DMS53 treated with DMSO at 0.1 percent for 48 hours (cell line): ENCODE measurements at regions not wholly inside any gene's neighbourhood (a gene's known extent, or its start where the extent isn't known, plus 50 kb on each side); places are given as distances from the start of the nearest gene placed in this dataset.

Experiments used
- DNase-seq: peaks from one replicate; lab custom pipeline; 2025; ENCODE audit not compliant: unreplicated experiment; lab: John Stamatoyannopoulos, UW

DNA sequence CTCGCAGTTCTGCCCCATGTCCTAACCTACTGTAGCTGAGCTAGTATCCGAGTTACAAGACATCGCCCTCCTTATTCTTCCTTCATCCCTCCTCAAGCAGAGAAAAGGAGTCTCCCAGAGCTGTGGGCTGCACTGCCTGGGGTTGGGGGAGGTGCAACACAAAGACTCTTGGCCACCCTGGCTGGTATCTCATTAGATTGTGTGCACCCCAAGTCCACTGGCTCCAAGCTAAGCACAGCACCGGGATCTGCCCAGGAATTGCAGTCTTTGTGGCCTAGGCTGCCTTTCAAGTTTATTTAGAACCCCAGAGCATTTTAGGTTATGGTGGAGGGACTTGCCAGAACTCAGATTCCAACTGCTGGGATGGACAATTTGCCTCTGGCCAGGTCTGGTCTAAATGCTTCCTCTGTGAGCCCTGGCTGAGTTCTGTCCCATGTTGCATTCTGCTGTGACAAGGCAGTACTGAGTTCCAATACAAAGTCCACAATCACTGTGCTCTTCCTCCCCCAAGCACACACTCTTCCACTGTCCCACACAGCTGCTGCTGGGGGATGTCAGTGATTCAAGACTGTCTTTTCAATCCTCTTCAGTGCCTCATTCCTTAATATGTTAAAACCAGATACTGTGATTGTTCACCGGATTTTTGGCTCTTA, 169.6 kb upstream of the CLEC14A start:
- no peak for DNase-seq

DNA sequence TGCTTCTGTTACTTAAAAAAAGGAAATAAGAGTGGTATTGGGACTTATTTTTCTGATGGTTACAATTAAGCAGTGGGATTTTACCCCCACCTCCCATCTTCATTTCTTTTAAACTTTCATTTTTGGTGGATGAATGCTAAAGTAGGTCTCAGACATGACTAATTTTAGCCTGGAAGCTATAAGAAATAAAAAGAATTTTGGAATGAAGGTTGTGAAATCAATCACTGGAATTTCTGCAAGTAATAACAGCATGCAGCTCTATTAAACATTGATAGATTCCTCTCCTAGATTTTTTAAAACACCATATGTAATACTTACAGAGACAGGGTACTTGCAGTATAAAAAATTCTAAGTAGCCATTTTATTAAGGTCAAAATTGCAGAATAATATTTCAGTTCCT, 164.2 kb upstream of the CLEC14A start:
- no peak for DNase-seq

DNA sequence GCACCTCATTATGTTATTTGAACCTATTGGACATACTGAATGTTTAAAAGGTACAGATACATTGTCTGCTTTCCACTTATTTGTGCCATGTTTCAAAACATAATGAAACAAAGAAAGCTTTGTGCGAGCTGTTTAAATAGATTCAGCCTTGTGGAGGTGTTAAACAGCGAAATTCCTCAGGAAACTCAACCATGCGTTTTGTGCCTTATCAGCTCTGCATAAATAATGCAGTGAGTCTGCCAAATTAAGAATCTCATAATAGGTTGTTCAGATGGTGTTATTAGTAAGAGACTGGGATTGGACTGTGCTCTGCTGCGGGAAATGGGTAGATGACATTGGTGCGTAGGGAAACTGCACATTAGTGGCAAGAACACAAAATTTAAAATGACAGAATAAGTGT, 163.7 kb upstream of the CLEC14A start:
- DNase-seq = no peak

DNA sequence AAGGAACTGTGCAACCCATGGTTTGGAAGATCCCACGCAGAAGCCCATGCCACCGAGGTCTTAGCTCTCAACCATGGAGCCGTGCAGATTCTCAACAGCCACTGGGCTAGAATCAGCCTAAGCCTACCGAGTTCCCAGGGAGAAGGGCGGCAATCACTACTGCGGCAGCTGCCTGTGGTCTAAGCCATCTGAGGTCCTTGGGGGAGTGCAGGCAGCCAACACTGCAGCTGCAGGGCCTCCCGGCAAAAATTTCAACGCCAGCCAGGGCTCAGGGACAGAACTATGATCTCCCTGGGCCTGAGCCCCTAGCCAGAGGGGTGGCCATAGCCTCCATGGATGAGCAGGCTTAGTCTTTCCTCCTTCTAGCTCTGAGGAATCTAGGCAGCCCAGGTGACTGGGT, 156.8 kb upstream of the CLEC14A start:
- no peak for DNase-seq

DNA sequence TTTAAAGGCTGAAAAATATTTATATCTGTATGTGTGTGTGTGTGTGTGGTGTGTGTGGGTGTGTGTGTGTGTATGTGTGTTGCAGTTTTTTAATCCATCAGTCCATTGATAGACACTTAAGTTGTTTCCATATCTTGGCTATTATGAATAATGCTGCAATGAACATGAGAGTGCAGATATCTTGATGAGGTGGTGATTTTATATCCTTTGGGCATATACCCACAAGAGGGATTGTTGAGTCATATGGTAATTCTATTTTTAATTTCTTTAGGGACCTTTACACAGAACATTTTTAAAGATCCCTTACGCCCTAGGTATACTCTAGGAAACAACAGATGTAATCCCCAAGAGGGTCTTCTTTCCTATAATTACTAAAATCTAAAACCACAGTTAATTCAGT, 154.5 kb upstream of the CLEC14A start:
- no peak for DNase-seq

DNA sequence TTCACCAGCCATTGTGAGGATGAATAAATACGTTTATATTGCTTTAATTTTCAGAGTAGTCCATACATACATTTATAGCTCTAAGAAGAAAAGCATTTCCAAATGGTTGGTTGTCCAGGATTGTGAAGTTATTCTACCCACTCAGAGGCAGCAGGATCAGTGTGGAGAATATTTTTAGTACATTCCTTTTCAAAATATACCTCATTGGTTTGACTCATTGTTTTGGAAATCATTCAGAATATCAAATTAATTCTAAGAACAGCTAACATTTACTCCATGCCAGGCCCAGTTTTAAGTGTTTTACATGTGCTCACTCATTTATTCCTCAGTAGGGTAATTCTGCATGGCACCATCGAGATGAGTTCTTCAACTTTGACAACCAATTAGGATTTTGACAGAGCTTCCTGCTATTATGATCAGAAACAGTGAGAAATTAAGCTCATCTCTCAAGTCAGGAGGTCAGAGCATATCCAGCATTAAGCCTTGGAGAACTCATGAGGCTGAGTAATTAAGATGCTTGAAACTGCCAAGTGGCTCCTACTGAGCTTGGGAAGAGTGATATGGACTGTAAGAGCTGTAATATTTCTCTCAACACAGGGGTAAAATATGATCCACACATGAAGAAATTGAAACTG, 153.3 kb upstream of the CLEC14A start:
- no peak for DNase-seq

DNA sequence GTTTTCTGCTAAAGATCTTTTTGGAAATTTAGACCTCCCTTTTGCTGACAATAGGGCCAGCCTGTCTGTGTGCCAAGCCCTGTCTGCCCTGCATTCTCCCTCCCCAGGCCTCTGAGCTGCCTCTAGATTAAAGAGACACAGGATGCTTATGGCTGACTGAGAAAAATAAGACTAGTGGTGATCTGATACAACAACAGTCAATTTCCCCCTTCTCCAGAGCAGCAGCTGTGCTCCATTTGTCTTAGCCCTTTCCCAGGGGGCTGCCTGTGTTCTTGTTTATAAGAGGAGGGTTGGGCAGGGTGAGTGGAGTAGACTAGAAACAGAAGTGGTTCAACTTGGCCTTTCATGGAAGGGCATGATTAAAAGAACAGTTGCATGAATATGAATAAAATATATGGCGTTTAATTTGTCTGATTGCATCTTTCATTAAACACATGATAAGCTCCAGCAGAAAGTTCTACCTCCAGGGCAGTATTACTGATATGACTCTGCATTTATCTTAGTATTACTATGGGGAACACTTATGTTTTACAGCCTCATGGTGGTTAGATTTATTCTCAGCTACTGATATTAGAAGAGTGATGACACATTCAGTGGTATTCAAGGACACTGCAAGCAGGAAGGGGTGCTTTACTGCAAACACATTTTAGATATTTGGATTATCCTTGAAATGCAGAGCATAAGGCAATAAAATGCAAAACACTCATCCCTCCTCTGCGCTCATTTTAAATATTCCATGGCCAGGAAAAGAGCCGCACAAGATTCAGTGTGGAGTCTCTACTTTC, 150.2 kb upstream of the CLEC14A start:
- no peak for DNase-seq

DNA sequence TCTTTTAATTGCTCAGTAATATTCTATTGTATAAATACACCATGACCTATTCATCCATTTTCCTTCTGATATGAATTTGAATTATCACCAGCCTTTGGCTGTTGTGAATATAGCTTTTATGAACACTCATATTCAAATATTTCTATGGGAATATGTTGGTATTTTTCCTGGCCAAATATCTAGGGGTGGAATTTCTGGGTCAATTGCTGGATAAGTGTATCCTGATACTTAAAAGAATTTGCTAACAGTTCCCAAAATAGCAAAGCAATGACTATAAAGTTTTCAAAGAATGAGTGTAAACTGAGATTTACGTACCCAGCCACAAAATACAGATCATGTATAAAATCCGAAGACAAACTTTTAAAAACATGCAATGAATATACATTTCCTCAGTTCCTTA, 148.7 kb upstream of the CLEC14A start:
- no peak for DNase-seq

DNA sequence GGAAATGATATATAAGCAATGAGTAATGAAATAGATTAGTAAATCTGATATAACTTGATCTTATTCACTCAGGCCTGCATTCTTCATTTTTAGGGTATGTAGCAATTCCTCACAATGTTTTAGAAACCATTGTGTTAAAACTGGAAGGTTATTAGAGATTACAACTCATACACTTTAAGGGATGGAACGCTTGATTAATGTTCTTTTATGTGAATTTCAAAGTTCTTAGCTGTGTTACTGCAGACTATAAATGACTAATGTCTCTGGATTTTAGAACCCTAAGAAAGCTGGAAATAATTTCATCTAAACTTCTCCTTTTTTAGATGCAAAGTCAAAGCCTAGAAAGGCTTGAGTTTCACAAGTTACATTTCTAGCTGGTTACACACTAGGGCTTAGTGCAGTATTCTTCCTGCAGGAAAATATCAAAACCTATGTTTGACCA, 148.2 kb upstream of the CLEC14A start:
- DNase-seq = no peak

DNA sequence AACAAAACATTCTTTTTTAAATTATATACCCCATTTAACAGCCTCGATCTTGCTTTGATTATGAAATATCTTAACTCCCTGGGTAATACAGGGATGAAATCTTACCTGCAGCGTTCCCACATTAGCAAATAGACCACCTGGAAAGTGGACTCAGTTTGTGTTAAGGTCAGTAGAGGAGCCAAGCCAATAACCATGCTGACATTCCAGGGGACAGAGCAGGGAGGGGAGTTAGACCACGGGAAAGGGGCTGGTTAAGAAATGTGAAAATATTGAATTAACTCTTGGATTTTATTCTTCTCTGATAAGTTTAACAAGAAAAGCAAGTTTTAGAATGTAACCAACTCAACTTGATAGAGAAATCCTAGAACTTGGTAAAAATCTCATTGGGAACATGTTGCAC, 144.9 kb upstream of the CLEC14A start:
- no peak for DNase-seq

DNA sequence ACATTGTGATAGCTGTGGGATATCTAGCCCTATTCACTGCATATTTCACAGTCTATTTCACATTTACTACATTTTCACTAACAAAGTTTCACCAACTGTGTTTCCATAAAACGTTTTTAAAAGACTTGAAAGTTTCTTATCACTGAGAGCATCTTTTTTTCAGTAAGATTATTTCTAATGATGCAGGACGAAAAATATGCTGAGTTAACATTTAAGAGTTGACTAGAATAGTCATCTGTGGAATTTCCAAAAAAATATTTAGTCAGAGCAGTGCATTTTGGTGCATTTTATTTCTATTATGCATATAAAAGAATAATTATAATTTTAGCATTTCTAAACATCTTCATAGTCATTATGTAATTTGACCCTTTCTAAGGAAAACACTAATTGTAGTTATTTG, 143.8 kb upstream of the CLEC14A start:
- DNase-seq = no peak

DNA sequence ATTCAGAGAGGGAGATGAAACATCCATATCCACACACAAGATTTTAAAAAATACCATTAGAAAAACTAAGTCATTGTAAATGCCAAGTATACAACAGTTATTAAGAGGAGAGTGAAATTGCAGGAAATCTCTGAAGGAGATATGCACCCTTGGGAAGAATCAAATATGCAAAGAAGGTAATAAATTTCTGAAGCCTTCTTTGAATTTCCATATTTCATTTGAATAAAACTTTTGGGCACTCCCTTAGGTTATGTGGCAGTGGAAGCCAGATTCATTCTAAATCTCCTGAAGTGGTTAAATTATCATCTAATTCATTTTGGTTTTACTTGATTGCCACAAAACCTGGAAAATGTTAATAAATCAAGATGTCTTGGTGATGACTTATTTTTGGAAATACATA, 138.9 kb upstream of the CLEC14A start:
- DNase-seq = no peak

DNA sequence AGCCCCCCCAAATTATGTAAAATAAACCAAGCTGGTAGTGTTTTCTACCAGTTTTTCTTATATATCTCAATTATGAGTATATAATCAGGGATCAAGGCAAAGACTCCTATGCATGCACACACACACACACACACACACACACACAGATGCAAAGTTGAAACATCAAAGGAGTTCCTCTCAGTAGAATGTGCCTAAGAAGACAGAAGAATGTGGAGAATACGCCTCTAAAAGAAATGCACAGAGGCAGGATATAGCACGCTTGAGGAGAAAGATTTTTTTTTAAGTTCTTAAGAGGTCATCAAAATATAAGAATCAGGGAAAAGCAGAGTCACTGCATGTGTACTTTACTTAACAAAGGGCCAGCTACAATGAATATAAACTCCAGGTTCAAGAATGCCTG, 138.2 kb upstream of the CLEC14A start:
- DNase-seq = no peak

DNA sequence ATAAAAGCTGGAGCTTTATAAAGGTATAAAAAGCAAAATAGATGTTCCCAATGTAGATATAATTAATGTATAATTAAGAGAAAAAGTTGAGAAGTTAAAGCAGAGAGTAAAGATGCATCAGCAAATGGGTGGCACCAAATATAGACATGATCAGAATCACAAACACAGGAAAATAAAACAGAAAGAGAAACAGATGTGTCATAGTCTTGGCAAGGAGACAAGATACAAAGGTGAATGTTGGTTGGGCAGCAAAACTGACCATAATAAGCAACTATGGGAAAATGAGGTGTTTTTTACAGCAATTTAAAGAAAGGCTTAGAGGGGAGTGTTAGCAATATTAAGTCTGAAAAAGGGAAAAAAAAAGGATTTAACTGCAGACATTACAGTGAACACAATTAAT, 135.4 kb upstream of the CLEC14A start:
- DNase-seq = peak; percentile 5

DNA sequence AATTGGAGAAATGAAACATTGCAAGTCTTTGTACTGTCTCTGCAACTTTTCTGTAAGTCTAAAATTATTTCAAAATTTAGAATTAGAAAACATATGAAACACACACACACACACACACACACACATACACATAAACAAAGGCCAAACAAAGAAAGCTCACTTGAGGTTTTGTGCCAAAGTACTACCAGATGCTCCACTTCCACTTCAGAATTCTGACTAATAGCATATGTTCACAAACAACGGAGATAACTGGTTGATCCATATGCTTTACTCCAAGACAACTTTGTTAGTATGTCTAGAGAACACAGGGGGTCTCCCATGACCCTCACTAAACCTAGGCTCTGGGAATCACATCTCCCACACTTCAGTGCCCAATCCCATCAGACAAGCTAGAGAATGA, 133.8 kb upstream of the CLEC14A start:
- DNase-seq = peak; percentile 16

DNA sequence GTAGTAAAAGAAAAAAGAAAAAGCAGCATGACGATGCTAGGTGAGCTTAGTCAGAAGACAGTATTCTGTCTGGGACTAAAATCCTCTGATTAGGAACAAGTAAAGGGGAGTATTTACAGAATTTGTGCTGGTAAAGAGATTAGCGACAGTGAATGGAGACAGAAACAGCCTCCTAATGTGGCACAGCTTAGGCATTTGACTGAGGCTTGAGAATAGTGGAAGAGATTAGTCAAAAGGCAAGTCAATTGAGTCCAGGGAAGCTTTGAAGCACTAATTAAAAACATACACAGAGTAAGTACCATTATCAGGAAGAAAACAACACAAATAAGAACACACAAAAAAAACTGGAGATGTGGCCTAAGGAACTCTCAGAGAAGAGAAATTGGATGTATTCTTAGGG, 131.9 kb upstream of the CLEC14A start:
- no peak for DNase-seq

DNA sequence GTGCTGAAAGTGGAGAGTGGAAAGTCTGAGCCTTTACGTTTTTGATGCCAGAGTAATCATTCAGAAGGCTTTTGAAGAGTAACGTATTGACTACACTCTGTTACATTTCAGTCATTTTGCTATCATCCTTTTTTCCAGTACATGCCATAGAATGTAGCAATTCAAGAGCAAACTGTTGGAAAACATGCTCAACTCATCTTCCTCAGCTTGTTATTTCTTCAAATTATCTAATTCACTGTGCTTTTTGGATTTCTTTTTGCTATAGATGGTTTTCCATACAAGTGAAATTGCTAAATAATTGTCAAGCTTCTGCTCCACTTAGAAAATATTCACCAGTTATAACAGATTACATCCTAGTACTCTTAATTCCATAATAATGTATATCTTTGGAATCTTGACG, 129.9 kb upstream of the CLEC14A start:
- no peak for DNase-seq

DNA sequence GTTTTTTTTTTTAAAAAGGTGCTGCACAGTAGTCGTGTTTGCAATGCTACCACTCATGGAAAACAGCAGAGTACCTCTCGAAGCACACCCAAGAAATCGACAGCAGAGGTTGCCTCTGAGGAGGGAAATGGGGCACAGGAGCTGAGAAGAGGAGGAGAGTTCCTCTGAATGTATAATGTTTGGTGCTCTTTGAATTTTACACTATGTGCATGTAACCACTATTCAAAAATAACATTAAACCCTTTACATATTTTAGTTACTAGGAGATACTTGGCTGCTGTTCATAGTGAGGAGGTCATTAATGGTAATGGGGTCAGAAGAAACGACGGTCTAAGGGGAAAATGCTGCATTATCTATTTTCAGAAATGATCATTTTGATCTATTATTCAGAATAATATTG, 129.4 kb upstream of the CLEC14A start:
- no peak for DNase-seq

DNA sequence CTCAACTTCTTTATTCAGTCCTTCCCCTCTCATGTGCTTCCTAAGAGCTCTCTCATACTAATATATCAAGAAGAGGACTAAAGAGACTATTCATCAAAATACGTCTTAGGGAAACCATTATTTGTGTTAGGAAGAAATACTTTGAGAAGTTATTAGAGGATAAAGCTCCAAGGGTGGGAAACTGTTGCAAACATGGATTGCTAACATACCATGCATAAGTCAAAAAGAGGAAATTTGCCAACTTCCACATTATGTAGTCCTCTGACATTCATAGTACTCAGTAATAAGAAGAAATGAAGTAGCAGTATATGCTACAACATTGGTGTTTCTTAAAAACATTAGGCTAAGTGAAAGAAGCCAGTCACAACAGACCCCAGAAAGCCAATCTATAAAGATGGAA, 128.8 kb upstream of the CLEC14A start:
- no peak for DNase-seq

DNA sequence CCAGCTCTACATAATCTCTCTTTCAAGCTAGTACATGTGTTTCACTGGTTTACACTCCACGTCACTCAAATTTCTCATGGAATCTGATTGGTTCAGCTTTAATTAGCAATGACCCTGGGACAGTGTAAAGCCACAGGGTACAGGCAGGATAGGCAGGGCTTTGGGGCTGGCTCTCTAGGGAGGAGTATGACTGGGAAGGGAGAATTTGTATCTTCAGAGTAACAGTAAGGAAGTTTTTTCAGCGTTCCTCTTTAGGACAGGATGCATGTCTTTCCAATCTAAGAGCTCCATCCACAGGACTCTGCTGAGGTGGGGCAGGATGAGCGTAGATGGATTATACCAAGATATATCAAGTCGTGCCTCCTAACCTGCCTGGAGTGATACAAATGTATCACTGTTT, 112.0 kb upstream of the CLEC14A start:
- no peak for DNase-seq

DNA sequence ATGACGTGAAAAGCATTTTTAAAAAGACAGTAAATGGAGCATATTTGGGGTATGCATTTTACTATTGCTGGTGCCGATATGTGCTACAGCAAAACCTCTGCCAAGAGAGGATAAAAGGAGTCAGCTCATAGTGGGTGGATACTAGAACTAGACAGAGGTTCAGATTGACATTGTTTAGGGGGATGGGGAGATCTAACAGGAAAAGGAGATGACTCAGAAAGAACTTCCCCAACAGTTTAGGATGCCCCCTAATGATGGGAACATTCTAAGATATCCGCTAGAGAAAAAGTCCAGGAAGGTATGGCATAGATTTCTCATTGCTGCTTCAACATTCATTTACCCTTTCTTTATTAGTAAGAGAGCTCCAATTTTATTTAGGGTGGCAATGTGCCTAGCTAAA, 110.5 kb upstream of the CLEC14A start:
- DNase-seq = no peak

DNA sequence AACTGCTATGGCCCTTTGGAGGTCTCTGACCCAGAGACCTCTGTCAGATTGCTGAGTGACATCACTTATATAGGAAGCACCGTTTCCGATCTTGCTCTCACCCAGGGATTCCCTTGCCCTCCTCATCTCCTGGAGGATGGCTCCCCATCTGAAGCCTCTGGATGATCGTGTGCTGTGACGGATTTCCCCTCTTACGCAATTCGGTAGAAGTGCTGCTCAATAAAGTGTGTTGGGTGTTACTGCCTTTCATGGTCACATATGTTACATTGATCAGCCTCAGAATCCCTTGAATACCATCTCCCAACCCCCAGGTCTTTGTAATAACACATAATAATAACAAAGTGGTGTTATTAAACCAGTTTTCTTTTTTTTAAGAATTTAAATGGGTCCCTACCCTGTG, 107.3 kb upstream of the CLEC14A start:
- no peak for DNase-seq
